ACC112 (cell line): ENCODE measurements at regions not wholly inside any gene's neighbourhood (a gene's known extent, or its start where the extent isn't known, plus 50 kb on each side); places are given as distances from the start of the nearest gene placed in this dataset.

Experiments
- H2AFZ ChIP-seq: fragments of 200-600 bp; sonication (generic); one replicate; pipeline ENCODE4 v1.6.0; 2017; ENCODE audit warnings: antibody characterized with exemption, low read length; ENCODE audit not compliant: unreplicated experiment
- H3K27ac ChIP-seq: fragments of 200-600 bp; sonication (generic); 2 replicates; pipeline ENCODE4 v1.5.1; 2014; ENCODE audit warnings: low read depth, mild to moderate bottlenecking, antibody characterized with exemption, low read length, moderate library complexity
- H3K27me3 ChIP-seq: fragments of 200-600 bp; sonication (generic); 2 replicates; pipeline ENCODE4 v1.6.1; 2014; ENCODE audit warnings: mild to moderate bottlenecking, antibody characterized with exemption, low read length, moderate library complexity, mixed read lengths; ENCODE audit not compliant: insufficient read depth
- H3K36me3 ChIP-seq: fragments of 200-600 bp; sonication (generic); 2 replicates; pipeline ENCODE4 v1.6.1; 2016; ENCODE audit warnings: mild to moderate bottlenecking, antibody characterized with exemption, low read length, moderate library complexity, mixed read lengths; ENCODE audit not compliant: insufficient read depth
- H3K4me1 ChIP-seq: fragments of 200-600 bp; sonication (generic); one replicate; pipeline ENCODE4 v1.6.1; 2016; ENCODE audit warnings: low read length, mixed read lengths; ENCODE audit not compliant: insufficient read depth, unreplicated experiment, control insufficient read depth
- H3K4me3 ChIP-seq: fragments of 200-600 bp; sonication (generic); 2 replicates; pipeline ENCODE4 v1.5.1; 2014; ENCODE audit warnings: mild to moderate bottlenecking, low read depth, low read length
- H3K79me2 ChIP-seq: fragments of 200-600 bp; sonication (generic); one replicate; pipeline ENCODE4 v1.6.0; 2016; ENCODE audit warnings: low read length; ENCODE audit not compliant: control insufficient read depth, unreplicated experiment, insufficient read depth

DNA sequence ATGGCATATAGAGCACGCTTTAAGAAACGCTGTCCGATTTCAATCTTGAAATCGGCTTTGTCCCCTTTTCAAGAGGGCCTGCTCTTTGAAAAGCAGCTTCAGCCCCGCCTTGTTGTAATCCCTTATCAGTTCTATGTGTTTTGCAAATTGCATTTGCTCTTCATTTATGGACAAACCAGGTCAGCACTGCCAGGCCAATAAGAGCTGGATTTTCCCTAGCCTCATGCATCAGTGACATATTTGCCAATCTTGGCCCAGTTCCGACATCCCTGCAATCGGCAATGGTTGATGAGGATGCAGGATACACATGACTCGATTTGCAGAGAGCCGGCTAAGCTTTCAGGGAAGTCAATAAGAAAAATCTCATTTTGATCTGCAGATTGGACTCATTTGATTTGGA lies 529.1 kb upstream of the CLINT1 start:
- Histone ChIP-seq H3K36me3 (no peaks in the 10 kb centered on the region; the same call in 1 of the 2 replicates), H3K79me2 (no peaks in the 10 kb centered on the region), H3K27ac (no peak overlapping the region), H3K4me1 (peaks cover 64% of the 10 kb centered on the region), H3K27me3 (no peaks in the 10 kb centered on the region), H2AFZ (no peak overlapping the region), H3K4me3 (no peak overlapping the region)

DNA sequence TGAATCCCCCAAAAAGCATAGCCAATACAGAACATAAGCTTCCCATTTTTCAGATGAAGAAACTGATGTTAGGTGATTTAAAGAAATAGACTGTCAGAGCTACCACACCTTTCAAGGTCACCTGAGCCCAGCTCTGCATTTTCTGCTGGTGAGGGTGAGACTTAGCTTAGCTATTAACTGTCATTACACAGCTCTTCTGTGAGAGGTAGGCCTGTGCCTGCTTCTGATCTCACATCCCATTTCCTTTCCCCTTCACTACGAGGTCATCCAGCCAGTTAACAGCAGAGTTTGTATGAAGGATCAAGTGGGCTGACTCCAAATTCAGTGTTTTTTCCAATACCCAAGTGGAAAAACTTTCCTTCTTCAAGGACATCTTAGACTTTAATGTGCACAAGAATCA lies 528.6 kb upstream of the CLINT1 start:
- Histone ChIP-seq H3K4me1 (peaks cover 64% of the 10 kb centered on the region), H3K27me3 (no peaks in the 10 kb centered on the region), H3K27ac (no peak overlapping the region), H3K4me3 (no peak overlapping the region), H3K36me3 (no peaks in the 10 kb centered on the region; the same call in 1 of the 2 replicates), H3K79me2 (no peaks in the 10 kb centered on the region), H2AFZ (no peak overlapping the region)

DNA sequence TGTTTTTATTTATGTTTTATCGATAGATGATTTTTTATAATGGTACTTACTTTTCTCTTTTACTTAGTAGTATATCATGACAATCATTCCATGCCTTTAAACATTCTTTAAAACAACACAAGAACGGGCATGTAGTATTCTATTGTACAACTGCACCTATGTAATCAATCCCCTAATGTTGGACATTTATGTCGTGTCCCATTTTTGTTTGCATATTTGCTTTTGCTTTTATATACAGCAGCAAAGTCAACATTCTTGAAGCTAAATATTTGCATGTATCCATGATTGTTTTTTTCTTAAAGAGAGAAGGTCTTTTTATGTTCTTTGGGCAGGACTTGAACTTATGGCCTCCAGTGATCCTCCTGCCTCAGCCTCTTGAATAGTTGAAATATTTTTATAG lies 527.0 kb upstream of the CLINT1 start:
- H2AFZ ChIP-seq = no peak overlapping the region
- H3K4me1 ChIP-seq = peaks cover 60% of the 10 kb centered on the region
- H3K79me2 ChIP-seq = no peaks in the 10 kb centered on the region
- H3K27me3 ChIP-seq = no peaks in the 10 kb centered on the region
- H3K27ac ChIP-seq = peak overlapping the region; percentile 97
- no peaks in the 10 kb centered on the region; the same call in 1 of the 2 replicates for H3K36me3 ChIP-seq
- no peak overlapping the region for H3K4me3 ChIP-seq

DNA sequence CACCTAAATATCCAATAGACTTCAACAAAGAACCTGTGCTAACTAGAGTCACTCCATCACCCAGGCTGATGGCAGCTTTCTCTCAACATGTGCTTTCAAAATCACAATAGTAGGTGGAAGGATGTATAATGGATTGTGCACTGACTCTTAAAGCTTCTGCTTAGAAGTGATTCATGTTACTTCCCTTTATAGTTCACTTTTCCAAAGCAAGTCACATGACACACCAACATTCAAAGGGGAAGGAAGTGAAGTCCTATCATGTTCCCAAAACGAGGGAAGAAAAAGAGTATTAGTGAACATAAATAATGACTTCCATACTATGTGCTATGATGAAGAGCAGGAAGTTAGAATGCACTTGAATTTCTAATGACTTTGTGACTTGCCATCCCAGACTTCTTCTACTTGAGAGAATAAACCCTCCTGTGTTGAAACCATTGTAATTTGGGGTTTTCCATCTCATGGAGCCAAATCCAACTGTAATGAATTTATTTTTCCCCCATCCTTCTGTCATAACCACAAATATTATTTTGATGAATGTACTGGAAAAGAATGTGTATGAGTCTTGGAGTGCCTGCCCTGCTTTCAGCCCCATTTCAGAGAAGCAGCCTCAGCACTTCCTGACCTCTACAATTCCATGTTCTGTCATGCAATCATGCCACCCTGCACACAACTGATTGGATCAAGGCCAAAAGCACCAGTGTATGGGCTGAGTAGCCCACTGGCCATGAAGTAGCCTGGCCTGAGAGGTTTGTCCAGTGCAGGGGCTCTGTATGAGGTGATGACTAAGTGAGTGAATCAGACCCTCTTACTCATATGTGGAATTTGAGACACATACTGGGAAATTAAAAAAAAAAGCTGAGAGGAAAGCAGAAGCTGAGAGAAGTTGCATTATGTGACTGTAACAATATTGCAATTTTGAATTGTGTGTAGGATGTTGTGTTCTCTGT lies 525.9 kb upstream of the CLINT1 start:
- Histone ChIP-seq H3K79me2 (no peaks in the 10 kb centered on the region), H3K36me3 (no peaks in the 10 kb centered on the region; the same call in 1 of the 2 replicates), H3K4me1 (peaks cover 48% of the 10 kb centered on the region), H2AFZ (peak overlapping the region; percentile 52), H3K4me3 (peak overlapping the region; percentile 36; the same call in 1 of the 2 replicates), H3K27ac (peak overlapping the region; percentile 97), H3K27me3 (no peaks in the 10 kb centered on the region)

DNA sequence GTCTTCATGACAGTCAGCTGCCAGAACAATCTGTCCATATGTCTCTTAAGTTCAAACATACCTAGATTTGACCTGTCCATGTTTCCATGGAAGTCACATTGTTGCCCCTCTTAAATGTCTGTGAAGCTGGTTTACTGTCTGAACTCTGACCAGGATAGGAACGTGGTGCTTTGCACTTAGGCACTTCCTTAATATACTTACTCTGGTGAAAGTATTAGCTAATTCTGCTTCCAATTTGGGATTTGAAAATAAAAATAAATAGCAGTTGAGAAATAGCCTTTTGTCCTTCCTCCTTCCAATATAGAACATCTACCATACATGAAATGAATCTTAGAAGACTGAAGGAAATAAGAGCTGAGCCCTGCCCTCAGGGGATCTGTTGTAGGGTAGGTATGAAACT lies 524.5 kb upstream of the CLINT1 start:
- no peak overlapping the region for H2AFZ ChIP-seq
- H3K4me3 ChIP-seq = no peak overlapping the region
- H3K4me1 ChIP-seq = peaks cover 42% of the 10 kb centered on the region
- no peaks in the 10 kb centered on the region for H3K27me3 ChIP-seq
- no peaks in the 10 kb centered on the region for H3K79me2 ChIP-seq
- H3K36me3 ChIP-seq = no peaks in the 10 kb centered on the region; the same call in 1 of the 2 replicates
- H3K27ac ChIP-seq = peak overlapping the region; percentile 52

DNA sequence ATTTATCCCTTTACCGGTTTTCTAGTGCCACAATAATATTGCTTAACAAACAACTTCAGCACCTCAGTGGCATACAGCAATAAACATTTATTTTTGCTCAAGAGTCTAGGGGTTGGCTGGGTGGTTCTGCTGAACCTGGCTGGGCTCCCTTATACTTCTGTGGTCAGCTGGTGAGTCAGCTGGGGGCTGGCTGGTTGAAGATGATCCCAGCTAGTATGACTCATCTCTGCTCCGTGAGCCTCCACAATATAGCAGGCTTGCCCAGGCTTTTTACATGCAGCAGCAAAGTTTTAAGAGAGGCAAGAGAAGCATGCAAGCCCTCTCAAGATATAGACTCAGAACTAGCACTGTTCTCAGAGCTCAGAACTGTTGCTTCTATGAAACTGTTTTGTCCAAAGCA lies 523.5 kb upstream of the CLINT1 start:
- Histone ChIP-seq H3K4me3 (no peak overlapping the region), H3K27ac (peak overlapping the region; percentile 52), H3K4me1 (peaks cover 42% of the 10 kb centered on the region), H3K27me3 (no peaks in the 10 kb centered on the region), H3K36me3 (peaks cover 2% of the 10 kb centered on the region; the same call in 1 of the 2 replicates), H3K79me2 (no peaks in the 10 kb centered on the region), H2AFZ (no peak overlapping the region)

DNA sequence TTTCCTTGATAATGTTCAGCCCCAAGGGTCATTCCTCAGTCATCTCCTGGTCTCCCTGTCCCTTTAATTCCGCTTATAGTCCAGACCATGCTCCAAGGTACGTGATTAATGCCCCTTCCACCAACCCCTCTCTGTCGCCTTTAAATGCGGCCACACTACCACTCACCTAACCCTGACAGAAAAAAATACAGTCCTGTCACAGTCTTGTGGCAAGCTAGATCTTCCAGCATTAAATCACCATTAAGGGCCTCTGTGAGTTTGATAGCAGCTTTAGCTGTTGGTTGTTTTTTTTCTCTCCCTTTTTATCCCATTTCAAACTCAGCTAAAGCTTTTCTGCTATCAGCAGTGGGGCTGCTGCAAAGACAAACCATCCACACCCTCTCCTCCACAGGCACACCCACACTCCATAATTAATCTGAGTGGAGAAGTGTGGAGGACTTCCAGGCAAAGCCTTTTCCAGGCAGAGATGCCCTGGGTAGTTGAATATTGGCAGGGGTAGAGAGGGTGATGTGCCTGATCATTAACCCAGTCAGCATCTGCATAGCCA lies 522.7 kb upstream of the CLINT1 start:
- H3K36me3 ChIP-seq = peaks cover 4% of the 10 kb centered on the region; the same call in 1 of the 2 replicates
- no peaks in the 10 kb centered on the region for H3K79me2 ChIP-seq
- H3K27me3 ChIP-seq = no peaks in the 10 kb centered on the region
- H3K4me3 ChIP-seq = no peak overlapping the region
- 0 out of 2 replicates have a peak overlapping the region, but pooled peaks have one; percentile 20 for H3K27ac ChIP-seq
- peaks cover 42% of the 10 kb centered on the region for H3K4me1 ChIP-seq
- no peak overlapping the region for H2AFZ ChIP-seq

DNA sequence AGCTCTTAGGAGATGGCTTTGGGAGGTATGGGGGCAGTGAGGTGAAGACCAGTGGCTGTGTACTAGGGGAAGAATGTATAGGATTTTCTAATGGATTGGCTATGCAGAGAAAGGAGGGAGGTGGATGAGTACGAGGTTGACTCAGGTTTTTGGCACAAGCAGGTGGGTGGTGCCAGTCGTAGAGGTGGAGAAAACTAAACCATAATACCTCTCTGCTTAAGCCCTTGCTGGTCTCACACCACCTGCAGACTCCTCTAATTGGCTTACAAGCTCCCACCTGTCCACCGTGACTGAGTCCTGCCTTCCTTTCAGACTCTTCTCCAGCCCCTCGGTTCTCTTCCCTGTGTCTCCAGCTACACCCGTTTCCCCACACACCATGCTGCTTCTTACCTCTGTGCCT lies 521.7 kb upstream of the CLINT1 start:
- H3K27me3 ChIP-seq = no peaks in the 10 kb centered on the region
- H3K79me2 ChIP-seq = no peaks in the 10 kb centered on the region
- H3K36me3 ChIP-seq = peaks cover 4% of the 10 kb centered on the region; the same call in 1 of the 2 replicates
- no peak overlapping the region for H3K27ac ChIP-seq
- peaks cover 36% of the 10 kb centered on the region for H3K4me1 ChIP-seq
- no peak overlapping the region for H2AFZ ChIP-seq
- H3K4me3 ChIP-seq = no peak overlapping the region

DNA sequence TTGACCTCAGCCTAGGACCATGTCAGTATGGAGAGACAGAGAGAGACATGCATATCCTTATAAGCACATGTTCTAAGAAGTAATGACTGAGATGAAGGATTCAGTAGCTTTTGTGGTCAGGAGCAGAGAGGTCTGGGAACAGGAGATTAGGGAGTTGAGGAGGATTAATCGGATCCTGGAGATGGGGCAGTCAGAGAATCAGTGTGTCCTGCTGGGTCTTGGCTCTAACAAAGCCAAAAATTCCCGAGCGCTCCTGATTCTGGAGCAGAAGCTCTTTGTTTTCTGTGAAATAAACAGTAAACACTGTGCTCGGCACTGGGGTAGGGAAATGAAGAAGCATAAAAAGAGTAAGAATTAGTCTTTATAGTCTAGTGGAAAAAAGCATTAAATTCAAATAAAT lies 520.0 kb upstream of the CLINT1 start:
- Histone ChIP-seq H3K4me3 (no peak overlapping the region), H3K27me3 (no peaks in the 10 kb centered on the region), H3K27ac (no peak overlapping the region), H3K36me3 (0 out of 2 replicates have a peak, but pooled peaks cover 4% of the 10 kb centered on the region), H3K4me1 (peaks cover 24% of the 10 kb centered on the region), H3K79me2 (no peaks in the 10 kb centered on the region), H2AFZ (no peak overlapping the region)

DNA sequence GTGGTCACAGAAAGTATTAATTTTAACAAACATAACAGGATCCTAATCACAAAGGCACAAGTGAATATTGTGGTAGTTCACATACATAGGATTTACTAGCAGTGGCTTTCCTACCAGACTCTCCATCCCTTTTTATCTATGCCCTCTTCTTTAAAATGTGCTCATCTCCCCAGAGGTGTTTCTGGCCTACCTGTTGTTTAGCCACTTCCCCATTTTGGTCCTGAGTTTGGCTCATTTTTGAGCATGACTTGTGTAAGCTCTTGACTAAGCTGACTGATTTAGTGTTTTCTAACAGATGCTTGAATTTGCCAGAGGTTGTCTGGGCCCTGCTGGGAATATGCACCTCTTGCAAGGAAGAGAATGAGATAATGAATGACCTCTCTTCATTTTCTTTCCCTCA lies 517.7 kb upstream of the CLINT1 start:
- no peaks in the 10 kb centered on the region for H3K27me3 ChIP-seq

More for the DNA sequence above, 517.7 kb upstream of the CLINT1 start:
- Histone ChIP-seq H3K4me1 (peaks cover 4% of the 10 kb centered on the region), H3K27ac (no peak overlapping the region), H2AFZ (no peak overlapping the region), H3K36me3 (0 out of 2 replicates have a peak, but pooled peaks cover 4% of the 10 kb centered on the region), H3K79me2 (no peaks in the 10 kb centered on the region), H3K4me3 (no peak overlapping the region)
